ENCODE measurements at regions not wholly inside any gene's neighbourhood (a gene's known extent, or its start where the extent isn't known, plus 50 kb on each side); places are given as distances from the start of the nearest gene placed in this dataset.

GRCh38 chr10:83592337-83592935 is 546.9 kb upstream of the GHITM start:
- TF ChIP-seq CTCF (IDR thresholded peaks at IDR 0.05) = no peak
- TF ChIP-seq POLR2A (IDR thresholded peaks at IDR 0.05) = no peak
- TF ChIP-seq POLR2AphosphoS5 (IDR thresholded peaks at IDR 0.05) = no peak

Data from prostate gland (tissue), 2 donors.